ENCODE measurements at regions not wholly inside any gene's neighbourhood (a gene's known extent, or its start where the extent isn't known, plus 50 kb on each side); places are given as distances from the start of the nearest gene placed in this dataset.

- no peak for TF ChIP-seq CTCF (IDR thresholded peaks at IDR 0.05; ENCODE audit: insufficient read depth, low read length, poor library complexity, severe bottlenecking)
- no peaks in the 10 kb centered on the region for H3K27me3 ChIP-seq (ENCODE audit: control insufficient read depth, insufficient read depth, low read length)
- DNase-seq (ENCODE audit: low read depth): no peak
- no peak overlapping the region for H3K4me3 ChIP-seq (ENCODE audit: low read depth, low read length)
- no peaks in the 10 kb centered on the region for H3K36me3 ChIP-seq (ENCODE audit: control insufficient read depth, insufficient read depth, low read length)
Measured at GRCh38 chr18:77376733-77377094, 127.1 kb downstream of the GALR1 start.

- Histone ChIP-seq H3K27me3 (ENCODE audit: control insufficient read depth, insufficient read depth, low read length) (no peaks in the 10 kb centered on the region), H3K36me3 (ENCODE audit: control insufficient read depth, insufficient read depth, low read length) (no peaks in the 10 kb centered on the region), H3K4me3 (ENCODE audit: low read depth, low read length) (no peak overlapping the region)
- no peak for DNase-seq (ENCODE audit: low read depth)
- no peak for TF ChIP-seq CTCF (IDR thresholded peaks at IDR 0.05; ENCODE audit: insufficient read depth, low read length, poor library complexity, severe bottlenecking)
Measured at GRCh38 chr18:77377813-77378212, 128.2 kb downstream of the GALR1 start.

GRCh38 chr18:77379976-77380509 is 130.4 kb downstream of the GALR1 start:
- DNase-seq (ENCODE audit: low read depth): no peak
- Histone ChIP-seq H3K36me3 (ENCODE audit: control insufficient read depth, insufficient read depth, low read length) (no peaks in the 10 kb centered on the region), H3K4me3 (ENCODE audit: low read depth, low read length) (no peak overlapping the region), H3K27me3 (ENCODE audit: control insufficient read depth, insufficient read depth, low read length) (no peaks in the 10 kb centered on the region)
- TF ChIP-seq CTCF (IDR thresholded peaks at IDR 0.05; ENCODE audit: insufficient read depth, low read length, poor library complexity, severe bottlenecking): no peak

- no peak for TF ChIP-seq CTCF (IDR thresholded peaks at IDR 0.05; ENCODE audit: insufficient read depth, low read length, poor library complexity, severe bottlenecking)
- no peak for DNase-seq (ENCODE audit: low read depth)
- no peaks in the 10 kb centered on the region for H3K27me3 ChIP-seq (ENCODE audit: control insufficient read depth, insufficient read depth, low read length)
- H3K36me3 ChIP-seq (ENCODE audit: control insufficient read depth, insufficient read depth, low read length): no peaks in the 10 kb centered on the region
- H3K4me3 ChIP-seq (ENCODE audit: low read depth, low read length): no peak overlapping the region
Measured at GRCh38 chr18:77380695-77381094, 131.0 kb downstream of the GALR1 start.

- DNase-seq (ENCODE audit: low read depth): no peak
- no peak for TF ChIP-seq CTCF (IDR thresholded peaks at IDR 0.05; ENCODE audit: insufficient read depth, low read length, poor library complexity, severe bottlenecking)
- Histone ChIP-seq H3K4me3 (ENCODE audit: low read depth, low read length) (no peak overlapping the region), H3K27me3 (ENCODE audit: control insufficient read depth, insufficient read depth, low read length) (no peaks in the 10 kb centered on the region), H3K36me3 (ENCODE audit: control insufficient read depth, insufficient read depth, low read length) (no peaks in the 10 kb centered on the region)
Measured at GRCh38 chr18:77392321-77392720, 142.7 kb downstream of the GALR1 start.

- H3K4me3 ChIP-seq (ENCODE audit: low read depth, low read length): no peak overlapping the region
- no peaks in the 10 kb centered on the region for H3K27me3 ChIP-seq (ENCODE audit: control insufficient read depth, insufficient read depth, low read length)
- no peak for DNase-seq (ENCODE audit: low read depth)
- no peaks in the 10 kb centered on the region for H3K36me3 ChIP-seq (ENCODE audit: control insufficient read depth, insufficient read depth, low read length)
- no peak for TF ChIP-seq CTCF (IDR thresholded peaks at IDR 0.05; ENCODE audit: insufficient read depth, low read length, poor library complexity, severe bottlenecking)
Measured at GRCh38 chr18:77393519-77393918, 143.9 kb downstream of the GALR1 start.
